BE2C (cell line): ENCODE measurements at regions not wholly inside any gene's neighbourhood (a gene's known extent, or its start where the extent isn't known, plus 50 kb on each side); places are given as distances from the start of the nearest gene placed in this dataset.
"Not testable (repeated sequence)": the region's sequence is repeated elsewhere in the genome, so short reads cannot be mapped to it uniquely, and the experiment has no call there.

ENCODE experiments used
- DNase-seq: peaks from one replicate; pipeline ENCODE4 v3.0.0-alpha.2; 2020
- H3K27me3 ChIP-seq: fragments of 250-450 bp; sonication (Bioruptor Pico); 2 replicates; pipeline ENCODE4 v1.5.1; 2020; ENCODE audit warnings: mild to moderate bottlenecking
- H3K36me3 ChIP-seq: fragments of 250-450 bp; sonication (Bioruptor Pico); 2 replicates; pipeline ENCODE4 v1.5.1; 2020; ENCODE audit warnings: mild to moderate bottlenecking
- H3K4me1 ChIP-seq: fragments of 250-450 bp; sonication (Bioruptor Pico); 2 replicates; pipeline ENCODE4 v1.5.1; 2020
- H3K4me3 ChIP-seq: 2 replicates; pipeline ENCODE4 v1.5.1; 2011; ENCODE audit warnings: low read depth, low read length
- H3K9me3 ChIP-seq: fragments of 250-450 bp; sonication (Bioruptor Pico); 2 replicates; pipeline ENCODE4 v1.5.1; 2020
- CTCF ChIP-seq: IDR thresholded peaks from 2 replicates; pipeline ENCODE4 v1.5.1; 2012; ENCODE audit warnings: mild to moderate bottlenecking, low read depth, low read length

GRCh38 chr17:45641541-45641940 lies 142.6 kb upstream of the CRHR1 start:
- no peaks in the 10 kb centered on the region for H3K9me3 ChIP-seq
- peaks cover 6% of the 10 kb centered on the region; the same call in 1 of the 2 replicates for H3K27me3 ChIP-seq
- no peak for DNase-seq
- H3K4me3 ChIP-seq: no peak overlapping the region
- H3K36me3 ChIP-seq: peaks cover 9% of the 10 kb centered on the region
- no peaks in the 10 kb centered on the region for H3K4me1 ChIP-seq
- no peak for TF ChIP-seq CTCF

GRCh38 chr17:45643591-45643990 lies 140.5 kb upstream of the CRHR1 start:
- H3K36me3 ChIP-seq: peaks cover 6% of the 10 kb centered on the region
- no peak for TF ChIP-seq CTCF

GRCh38 chr17:45644637-45645036 lies 139.5 kb upstream of the CRHR1 start:
- not testable (repeated sequence) for DNase-seq

More at GRCh38 chr17:45643591-45643990, 140.5 kb upstream of the CRHR1 start:
- no peak for DNase-seq
- Histone ChIP-seq H3K4me3 (no peak overlapping the region), H3K27me3 (peaks cover 6% of the 10 kb centered on the region; the same call in 1 of the 2 replicates), H3K9me3 (no peaks in the 10 kb centered on the region), H3K4me1 (no peaks in the 10 kb centered on the region)

GRCh38 chr17:45645330-45645729 lies 138.8 kb upstream of the CRHR1 start:
- H3K4me3 ChIP-seq: no peak overlapping the region
- peaks cover 6% of the 10 kb centered on the region; the same call in 1 of the 2 replicates for H3K27me3 ChIP-seq
- no peak for TF ChIP-seq CTCF
- H3K4me1 ChIP-seq: no peaks in the 10 kb centered on the region
- no peak for DNase-seq
- H3K36me3 ChIP-seq: no peaks in the 10 kb centered on the region
- H3K9me3 ChIP-seq: no peaks in the 10 kb centered on the region

More at GRCh38 chr17:45644637-45645036, 139.5 kb upstream of the CRHR1 start:
- not testable (repeated sequence) for H3K4me3 ChIP-seq, H3K36me3 ChIP-seq, H3K4me1 ChIP-seq, H3K27me3 ChIP-seq, H3K9me3 ChIP-seq

GRCh38 chr17:45646288-45646988 lies 137.7 kb upstream of the CRHR1 start:
- H3K4me3 ChIP-seq: no peak overlapping the region
- DNase-seq: no peak
- H3K36me3 ChIP-seq: no peaks in the 10 kb centered on the region
- no peak for TF ChIP-seq CTCF
- H3K27me3 ChIP-seq: peaks cover 6% of the 10 kb centered on the region; the same call in 1 of the 2 replicates
- no peaks in the 10 kb centered on the region for H3K9me3 ChIP-seq
- no peaks in the 10 kb centered on the region for H3K4me1 ChIP-seq

GRCh38 chr17:45648642-45649041 lies 135.5 kb upstream of the CRHR1 start:
- TF ChIP-seq CTCF: no peak
- no peak overlapping the region for H3K4me3 ChIP-seq
- H3K36me3 ChIP-seq: no peaks in the 10 kb centered on the region
- H3K27me3 ChIP-seq: peaks cover 6% of the 10 kb centered on the region; the same call in 1 of the 2 replicates
- no peak for DNase-seq
- no peaks in the 10 kb centered on the region for H3K9me3 ChIP-seq
- no peaks in the 10 kb centered on the region for H3K4me1 ChIP-seq
